Colonic mucosa (tissue), 4 donors: ENCODE measurements at regions not wholly inside any gene's neighbourhood (a gene's known extent, or its start where the extent isn't known, plus 50 kb on each side); places are given as distances from the start of the nearest gene placed in this dataset.

Experiments used
- DNase-seq: peaks from one replicate; pipeline ENCODE4 v3.0.0-alpha.2; 2020
- H3K27ac ChIP-seq: fragments of 200-600 bp; one replicate; pipeline ENCODE4 v1.8.0; 2021
- H3K27me3 ChIP-seq: fragments of 200-600 bp; one replicate; pipeline ENCODE4 v1.8.0; 2021
- H3K36me3 ChIP-seq: fragments of 200-600 bp; one replicate; pipeline ENCODE4 v1.8.0; 2021
- H3K4me1 ChIP-seq: fragments of 200-600 bp; one replicate; pipeline ENCODE4 v1.8.0; 2021; ENCODE audit warnings: mild to moderate bottlenecking
- H3K4me3 ChIP-seq: fragments of 200-600 bp; one replicate; pipeline ENCODE4 v1.8.0; 2021
- H3K9ac ChIP-seq, 2 donors: one replicate each; pipeline ENCODE4 v1.7.0; 2013; ENCODE audit warnings: control low read depth in 2 of 2, low read depth in 2 of 2, low read length in 2 of 2
- H3K9me3 ChIP-seq: fragments of 200-600 bp; one replicate; pipeline ENCODE4 v1.8.0; 2021
- CTCF ChIP-seq: fragments of 200-600 bp; IDR thresholded peaks from one replicate; pipeline ENCODE4 v1.8.0; 2022; ENCODE audit warnings: antibody characterized with exemption, mild to moderate bottlenecking
- intact Hi-C: fragments of 100-400 bp; cut with DNase I; formaldehyde crosslinking; loops from one replicate; pipeline ENCODE4 v1.14.1; 2022
- donor health status: healthy.
- donor health status: DM: no; HTN: no; CAD: no.
- donor health status: DM: no; HTN: no; CAD: no.

GRCh38 chr12:58387199-58387598 lies 445.8 kb downstream of the ATP23 start:
- intact Hi-C loops: no loop called here
- DNase-seq: no peak
- TF ChIP-seq CTCF: no peak

GRCh38 chr12:58388261-58388660 lies 446.9 kb downstream of the ATP23 start:
- no peak overlapping the region for H3K27ac ChIP-seq
- no peaks in the 10 kb centered on the region for H3K9me3 ChIP-seq
- intact Hi-C loops: no loop called here
- H3K27me3 ChIP-seq: no peaks in the 10 kb centered on the region
- TF ChIP-seq CTCF: no peak
- DNase-seq: no peak
- H3K4me3 ChIP-seq: no peak overlapping the region
- H3K4me1 ChIP-seq: no peaks in the 10 kb centered on the region
- H3K36me3 ChIP-seq: no peaks in the 10 kb centered on the region
- no peak overlapping the region for H3K9ac ChIP-seq

More at GRCh38 chr12:58387199-58387598, 445.8 kb downstream of the ATP23 start:
- no peaks in the 10 kb centered on the region for H3K9me3 ChIP-seq
- H3K27me3 ChIP-seq: no peaks in the 10 kb centered on the region
- H3K27ac ChIP-seq: no peak overlapping the region
- H3K4me1 ChIP-seq: no peaks in the 10 kb centered on the region
- no peak overlapping the region for H3K9ac ChIP-seq
- H3K36me3 ChIP-seq: no peaks in the 10 kb centered on the region
- no peak overlapping the region for H3K4me3 ChIP-seq

GRCh38 chr12:58393152-58393551 lies 451.8 kb downstream of the ATP23 start:
- no peak for TF ChIP-seq CTCF
- Histone ChIP-seq H3K9ac (no peak overlapping the region), H3K36me3 (no peaks in the 10 kb centered on the region), H3K27ac (no peak overlapping the region), H3K9me3 (no peaks in the 10 kb centered on the region), H3K4me3 (no peak overlapping the region), H3K27me3 (no peaks in the 10 kb centered on the region), H3K4me1 (no peaks in the 10 kb centered on the region)
- intact Hi-C loops: no loop called here
- DNase-seq: no peak

GRCh38 chr12:58395056-58395455 lies 453.7 kb downstream of the ATP23 start:
- intact Hi-C loops: no loop called here
- H3K9ac ChIP-seq: no peak overlapping the region
- H3K4me3 ChIP-seq: no peak overlapping the region
- H3K36me3 ChIP-seq: no peaks in the 10 kb centered on the region
- H3K27me3 ChIP-seq: no peaks in the 10 kb centered on the region
- TF ChIP-seq CTCF: no peak
- H3K9me3 ChIP-seq: no peaks in the 10 kb centered on the region
- no peaks in the 10 kb centered on the region for H3K4me1 ChIP-seq
- H3K27ac ChIP-seq: no peak overlapping the region
- no peak for DNase-seq

- intact Hi-C loops: no loop called here
- Histone ChIP-seq H3K4me1 (no peaks in the 10 kb centered on the region), H3K36me3 (no peaks in the 10 kb centered on the region), H3K4me3 (no peak overlapping the region), H3K9me3 (no peaks in the 10 kb centered on the region), H3K27ac (no peak overlapping the region), H3K9ac (no peak overlapping the region), H3K27me3 (no peaks in the 10 kb centered on the region)
- no peak for DNase-seq
- no peak for TF ChIP-seq CTCF
These were observed 454.1 kb downstream of the ATP23 start for GRCh38 chr12:58395470-58395869.

GRCh38 chr12:58396239-58396638 lies 454.9 kb downstream of the ATP23 start:
- no peaks in the 10 kb centered on the region for H3K36me3 ChIP-seq

More at GRCh38 chr12:58396239-58396638, 454.9 kb downstream of the ATP23 start:
- no peak for TF ChIP-seq CTCF
- H3K9me3 ChIP-seq: no peaks in the 10 kb centered on the region
- no peak overlapping the region for H3K9ac ChIP-seq
- DNase-seq: no peak
- no peaks in the 10 kb centered on the region for H3K4me1 ChIP-seq
- no peak overlapping the region for H3K27ac ChIP-seq
- intact Hi-C loops: no loop called here
- H3K4me3 ChIP-seq: no peak overlapping the region
- H3K27me3 ChIP-seq: no peaks in the 10 kb centered on the region
